Peyer's patch (tissue), 4 donors: ENCODE measurements at regions not wholly inside any gene's neighbourhood (a gene's known extent, or its start where the extent isn't known, plus 50 kb on each side); places are given as distances from the start of the nearest gene placed in this dataset.

Experiments used
- CTCF ChIP-seq, 6 experiments: fragments of 450-650 bp in 4 of 6; fragments of 200-600 bp in 2 of 6; sonication (generic) in 1 of 6; IDR thresholded peaks; one replicate each; pipeline ENCODE4 v1.5.1; 2017 to 2019; ENCODE audit warnings: antibody characterized with exemption in 6 of 6, mild to moderate bottlenecking in 3 of 6, moderate library complexity in 1 of 6
- POLR2A ChIP-seq, 2 donors: fragments of 450-650 bp; IDR thresholded peaks; one replicate each; pipeline ENCODE4 v1.5.1; 2017; ENCODE audit warnings: antibody characterized with exemption in 2 of 2, mild to moderate bottlenecking in 2 of 2, moderate library complexity in 2 of 2

- peak; percentile 68 to 90 (median 78) for TF ChIP-seq CTCF (IDR thresholded peaks at IDR 0.05)
- TF ChIP-seq POLR2A (IDR thresholded peaks at IDR 0.05), result no peak
Measured at GRCh38 chr11:86193297-86194095, 51.1 kb upstream of the EED start.
